ENCODE measurements at regions not wholly inside any gene's neighbourhood (a gene's known extent, or its start where the extent isn't known, plus 50 kb on each side); places are given as distances from the start of the nearest gene placed in this dataset.

DNA sequence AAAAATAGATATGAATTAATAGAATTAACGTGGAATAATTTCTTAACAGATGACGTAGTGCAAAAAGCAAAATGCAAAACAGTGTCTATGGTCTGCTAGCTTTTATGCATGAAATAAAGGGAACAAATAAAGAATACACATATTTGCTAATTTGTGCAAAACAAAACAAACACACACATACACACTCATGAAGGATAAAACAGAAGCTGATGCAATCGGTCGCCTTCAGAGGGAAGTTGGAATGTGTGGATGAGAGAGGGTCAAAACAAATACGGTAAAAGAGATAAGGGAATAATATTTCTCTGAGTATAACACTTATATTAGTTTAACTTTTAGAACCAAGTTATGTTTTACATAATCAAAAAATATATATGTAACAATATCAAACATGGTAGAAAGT is 1160.9 kb upstream of the PCDH9 start:
- DNase-seq, result no peak

DNA sequence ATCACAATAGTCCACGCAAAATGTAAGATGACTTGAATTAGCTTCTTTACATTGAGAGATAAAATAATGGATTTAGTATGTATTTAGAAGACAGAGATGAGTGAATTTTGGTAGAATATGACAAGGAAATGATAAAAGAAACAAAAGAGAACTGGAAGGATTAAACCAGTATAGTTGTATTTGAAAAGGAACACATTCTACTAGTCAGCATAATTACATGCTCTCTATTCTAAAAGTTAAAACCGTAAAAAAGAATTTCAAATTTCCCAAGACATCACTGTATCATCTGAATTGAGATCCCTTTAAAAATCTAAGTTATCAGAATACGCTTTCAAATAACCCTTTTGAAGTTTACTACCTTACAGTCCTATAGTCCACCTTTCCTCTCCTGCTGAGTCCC is 1156.7 kb upstream of the PCDH9 start:
- no peak for DNase-seq

DNA sequence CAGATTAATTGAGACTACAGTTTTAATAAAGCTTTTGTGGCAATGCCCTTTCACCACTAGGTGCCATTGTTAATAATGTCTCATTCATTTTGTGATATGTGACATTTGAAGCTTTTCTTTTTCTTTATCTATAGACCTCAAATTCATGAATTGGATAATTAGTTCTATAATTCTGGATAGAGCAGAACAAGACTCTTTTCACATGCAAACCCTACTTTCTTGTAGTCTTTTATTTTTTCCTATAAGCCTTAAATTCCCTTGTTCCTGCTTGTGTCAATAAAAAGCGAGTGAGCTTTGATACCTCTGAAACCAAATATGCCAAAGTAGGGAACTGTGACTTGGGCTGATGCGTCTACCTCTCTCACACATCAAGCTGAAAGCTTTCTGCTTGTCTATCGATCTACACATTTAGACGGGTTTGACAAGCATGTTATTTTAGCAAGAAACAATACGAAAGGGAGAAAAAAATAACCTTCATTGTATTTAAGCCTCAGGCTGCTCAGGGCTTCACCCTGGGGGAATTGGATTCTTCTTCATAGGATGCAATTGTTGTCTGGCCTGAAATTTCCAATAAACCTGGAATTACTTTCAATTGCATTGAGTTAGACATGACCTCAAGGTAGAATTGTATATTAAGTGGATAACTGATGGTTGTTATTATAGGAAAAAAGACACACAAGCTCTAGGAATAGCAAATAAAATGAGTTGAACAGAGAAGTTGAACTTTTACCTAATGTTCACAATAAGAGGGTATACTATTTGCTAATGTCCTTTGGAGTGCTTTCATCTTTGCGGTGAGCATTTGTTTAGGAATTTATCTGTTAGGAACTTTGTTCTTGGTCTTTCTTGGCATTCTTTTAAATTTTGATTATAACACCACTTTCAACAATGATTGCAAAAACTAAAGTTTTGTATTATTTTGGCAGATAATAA is 1150.2 kb upstream of the PCDH9 start:
- peak; percentile 37 for DNase-seq

DNA sequence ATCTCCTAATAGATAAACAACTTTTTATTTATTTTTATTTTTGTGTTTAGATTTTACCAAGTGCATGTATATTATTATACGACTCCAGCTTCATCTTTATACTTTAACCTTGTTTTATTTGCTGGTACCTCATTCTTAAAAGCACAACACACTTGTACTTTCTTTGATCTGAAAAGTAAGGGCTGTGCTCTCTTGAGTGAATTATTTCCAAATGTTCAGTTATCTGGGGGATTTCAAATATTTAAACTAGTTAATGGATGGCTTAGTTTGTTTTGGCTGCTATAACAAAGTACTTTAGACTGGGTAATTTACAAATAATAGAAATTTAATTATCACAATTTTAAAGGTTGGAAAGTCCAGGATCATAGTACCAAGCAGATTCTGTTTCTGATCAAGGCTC is 1148.2 kb upstream of the PCDH9 start:
- DNase-seq, result no peak

DNA sequence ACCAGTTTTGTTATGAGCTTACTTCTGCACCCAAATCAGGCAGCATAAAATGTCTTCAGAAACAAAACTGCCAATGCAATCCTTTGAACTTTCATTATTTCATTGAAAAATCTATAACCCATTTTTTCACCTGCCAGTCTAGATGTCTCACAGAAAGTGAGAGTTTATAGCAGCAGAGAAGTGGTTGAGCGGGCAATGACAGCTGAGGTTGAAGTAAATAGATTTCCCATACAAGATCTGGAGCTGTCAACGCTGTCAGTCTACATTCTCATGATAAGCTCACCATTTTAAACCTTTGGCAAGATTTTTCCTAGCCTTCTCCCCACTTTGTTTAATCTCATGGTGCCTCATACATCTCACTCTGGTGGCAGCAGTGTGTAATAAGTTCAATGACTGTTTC is 1144.9 kb upstream of the PCDH9 start:
- peak; percentile 18 for DNase-seq

DNA sequence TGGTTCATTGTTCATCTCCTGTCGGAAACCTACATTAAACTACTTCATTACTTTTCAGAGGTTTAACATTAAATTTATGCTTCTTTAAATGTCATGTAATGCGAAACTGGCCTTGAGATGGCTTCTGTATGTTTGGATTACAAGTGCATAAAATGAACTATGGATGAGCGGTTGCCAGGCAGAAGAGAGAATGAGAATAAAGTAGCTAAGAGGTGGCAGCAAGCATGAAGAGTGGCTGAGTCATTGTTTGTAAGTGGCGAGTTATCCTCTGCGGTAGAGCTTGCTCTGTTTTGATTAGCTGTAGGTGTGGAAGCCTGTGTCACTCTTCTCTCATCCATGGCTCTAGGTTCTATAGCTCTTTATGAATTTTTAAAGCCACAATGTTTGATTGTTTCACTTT is 1139.6 kb upstream of the PCDH9 start:
- DNase-seq, result no peak

DNA sequence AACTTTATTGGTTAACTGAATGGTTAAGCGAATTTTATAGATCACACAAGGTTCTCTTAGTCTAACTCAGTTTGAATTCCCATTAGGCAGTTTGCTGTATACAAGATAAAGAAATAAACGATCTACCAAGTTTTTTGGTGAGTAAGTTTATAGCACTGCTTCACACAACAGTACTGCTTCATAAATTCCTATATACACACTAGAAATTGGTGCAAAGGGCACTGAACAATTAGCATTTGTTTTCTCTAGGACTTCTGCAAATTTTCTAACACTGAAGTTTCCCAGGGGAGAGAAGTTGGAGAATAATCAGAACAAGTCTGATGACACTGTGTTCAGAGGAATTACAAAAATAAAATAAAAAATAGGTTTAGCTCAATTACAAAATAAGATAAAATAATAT is 1138.8 kb upstream of the PCDH9 start:
- no peak for DNase-seq

DNA sequence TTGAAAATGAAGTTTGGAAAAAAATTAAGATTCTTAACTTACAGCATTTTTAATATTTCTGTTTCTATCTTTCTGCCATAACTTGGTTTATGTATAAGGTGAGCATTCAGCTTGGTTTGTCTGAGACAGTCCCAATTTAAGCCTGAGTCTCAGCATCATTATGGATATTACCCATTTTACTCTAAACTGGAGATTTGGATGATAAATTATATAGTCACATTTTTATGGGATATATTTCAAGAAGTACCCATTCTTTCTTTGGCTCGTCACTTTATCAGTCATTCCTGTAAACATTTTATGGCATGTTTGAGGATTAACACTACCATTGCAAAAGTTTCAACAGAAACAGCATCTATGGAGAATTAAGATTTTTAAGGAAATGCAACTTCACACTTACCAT is 1129.0 kb upstream of the PCDH9 start:
- DNase-seq, result no peak

DNA sequence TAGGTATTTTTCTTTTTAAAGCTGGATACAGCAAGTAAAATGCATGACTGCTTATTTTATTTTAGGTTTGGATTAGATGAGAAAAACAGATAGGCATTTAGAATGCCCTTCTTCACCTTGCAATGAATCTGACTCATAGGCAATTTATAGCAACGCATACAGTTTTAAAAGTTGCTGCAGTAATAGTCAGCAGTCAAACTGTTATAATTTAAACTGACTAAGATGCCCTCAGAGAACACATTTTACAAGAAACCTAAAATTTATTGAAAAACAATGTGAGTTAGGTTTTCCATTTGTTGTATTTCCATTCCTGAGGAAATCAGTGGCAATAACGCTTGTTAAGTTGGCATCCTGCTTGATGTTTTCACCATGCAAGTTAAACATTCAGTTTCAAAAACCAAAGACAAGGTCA is 1128.2 kb upstream of the PCDH9 start:
- no peak for DNase-seq

DNA sequence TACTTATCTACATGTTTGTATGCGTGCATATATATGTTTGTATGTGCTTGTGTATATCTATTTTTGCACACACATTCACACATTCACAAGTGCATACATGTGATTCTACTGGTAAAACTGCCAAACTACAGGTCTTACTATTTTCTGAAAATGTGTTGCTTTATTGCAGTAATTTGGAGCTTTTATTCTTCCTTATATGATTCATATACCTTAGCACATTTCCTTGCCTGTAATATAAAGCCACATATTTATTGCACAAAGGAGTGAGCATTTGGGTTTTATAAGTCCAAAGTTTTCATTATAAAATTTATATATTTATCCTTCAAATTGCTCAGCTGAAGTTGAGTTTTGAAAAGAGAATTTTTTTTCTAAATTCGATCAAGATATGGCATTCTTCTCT is 1120.4 kb upstream of the PCDH9 start:
- no peak for DNase-seq

DNA sequence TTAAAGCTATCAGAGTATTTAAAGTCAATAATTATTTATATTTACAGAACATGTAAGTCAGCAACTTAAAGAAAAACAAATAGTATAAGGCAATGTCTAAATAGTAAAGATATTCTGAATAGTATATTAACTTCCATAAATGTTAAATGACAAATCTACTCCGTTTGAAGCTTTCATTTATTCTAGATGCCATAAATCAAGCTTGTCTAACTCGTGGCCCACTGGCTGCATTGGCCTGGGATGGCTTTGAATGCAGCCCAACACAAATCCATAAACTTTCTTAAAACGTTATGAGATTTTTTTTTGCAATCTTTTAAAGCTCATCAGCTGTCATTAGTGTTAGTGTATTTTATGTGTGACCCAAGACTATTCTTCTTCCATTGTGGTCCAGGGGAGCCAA is 1117.1 kb upstream of the PCDH9 start:
- DNase-seq, result no peak

DNA sequence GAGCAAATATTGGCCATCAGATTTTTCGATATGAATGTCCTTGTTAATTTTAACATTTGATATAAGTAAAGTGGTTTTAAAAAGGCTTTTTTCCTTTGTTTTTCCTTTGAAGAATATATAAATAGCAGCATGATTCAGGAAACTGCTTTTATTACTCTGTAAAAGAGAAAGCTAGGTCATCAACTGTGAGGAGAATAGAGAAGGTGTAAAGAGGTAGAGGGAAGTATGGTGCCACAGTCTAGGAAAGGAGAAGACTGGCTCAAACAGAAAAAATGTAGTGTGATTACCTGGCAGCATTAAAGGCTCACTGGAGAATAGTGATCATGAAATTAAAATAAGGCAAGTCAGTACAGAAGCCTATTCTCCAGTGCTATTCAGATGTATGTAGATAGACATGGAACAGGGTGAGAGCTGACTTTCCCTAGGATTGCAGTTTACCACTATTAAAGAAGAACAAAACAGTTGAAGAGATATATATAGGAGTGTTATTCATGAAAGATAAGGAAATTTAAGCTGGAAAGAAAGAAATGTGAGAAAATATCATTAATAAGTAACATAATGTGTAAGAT is 1115.9 kb upstream of the PCDH9 start:
- DNase-seq, result no peak

DNA sequence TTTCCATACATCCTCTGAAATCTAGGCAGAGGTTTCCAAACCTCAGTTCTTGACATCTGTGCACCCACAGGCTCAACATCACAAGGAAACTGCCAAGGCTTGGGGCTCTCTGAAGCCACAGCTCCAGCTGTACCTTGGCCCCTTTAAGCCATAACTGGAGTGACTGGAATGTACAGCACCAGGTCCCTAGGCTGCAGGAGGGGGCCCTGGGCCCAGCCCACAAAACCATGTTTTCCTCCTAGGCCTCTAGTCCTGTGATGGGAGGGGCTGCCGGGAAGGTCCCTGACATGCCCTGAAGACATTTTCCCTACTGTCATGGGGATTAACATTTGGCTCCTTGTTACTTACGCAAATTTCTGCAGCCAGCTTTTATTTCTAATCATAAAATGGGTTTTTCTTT is 1093.0 kb upstream of the PCDH9 start:
- no peak for DNase-seq

DNA sequence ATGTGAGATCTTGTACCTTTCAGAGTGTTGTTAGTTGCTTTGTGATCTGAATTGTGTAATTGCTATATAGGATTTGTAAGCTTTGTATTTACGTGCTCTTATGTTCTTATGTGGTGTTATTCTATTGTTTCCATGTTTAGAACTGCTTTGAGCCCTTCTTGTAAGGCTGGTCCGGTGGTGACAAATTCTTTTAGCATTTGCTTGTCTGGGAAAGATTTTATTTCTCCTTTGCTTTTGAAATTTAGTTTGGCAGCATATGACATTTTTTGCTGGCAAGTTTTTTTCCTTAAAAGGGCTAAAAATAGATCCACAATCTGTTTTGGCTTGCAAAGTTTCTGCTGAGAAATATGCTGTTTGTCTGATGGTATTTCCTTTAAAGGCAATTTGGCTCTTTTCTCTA is 1089.2 kb upstream of the PCDH9 start:
- no peak for DNase-seq

DNA sequence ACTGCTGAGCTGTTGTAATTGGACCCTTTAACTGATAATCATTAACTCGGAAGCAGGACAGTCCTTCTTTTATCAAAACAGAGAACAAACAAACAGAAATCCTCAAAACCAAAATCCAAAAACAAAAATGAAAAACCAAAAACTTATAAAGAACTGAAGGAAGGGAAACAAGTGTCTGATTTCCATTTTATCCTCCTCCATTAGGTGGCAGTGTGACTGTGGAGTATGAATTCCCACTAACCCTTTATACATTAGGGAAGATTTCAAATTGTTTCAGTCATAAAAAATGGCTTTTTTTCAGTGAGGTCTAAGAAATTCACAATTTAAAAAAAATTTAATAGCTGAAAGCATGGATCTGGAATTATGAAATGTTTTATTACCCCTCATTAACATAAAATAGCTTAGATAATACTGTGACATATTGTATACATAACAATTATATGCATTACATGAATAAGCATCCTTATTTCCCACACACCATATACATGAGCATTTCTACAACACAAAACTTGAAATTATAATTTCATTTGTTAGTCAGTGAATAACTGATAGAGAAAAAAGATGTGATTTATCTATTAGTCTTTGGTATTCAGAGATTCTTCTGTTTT is 1074.3 kb upstream of the PCDH9 start:
- DNase-seq, result peak; percentile 62

DNA sequence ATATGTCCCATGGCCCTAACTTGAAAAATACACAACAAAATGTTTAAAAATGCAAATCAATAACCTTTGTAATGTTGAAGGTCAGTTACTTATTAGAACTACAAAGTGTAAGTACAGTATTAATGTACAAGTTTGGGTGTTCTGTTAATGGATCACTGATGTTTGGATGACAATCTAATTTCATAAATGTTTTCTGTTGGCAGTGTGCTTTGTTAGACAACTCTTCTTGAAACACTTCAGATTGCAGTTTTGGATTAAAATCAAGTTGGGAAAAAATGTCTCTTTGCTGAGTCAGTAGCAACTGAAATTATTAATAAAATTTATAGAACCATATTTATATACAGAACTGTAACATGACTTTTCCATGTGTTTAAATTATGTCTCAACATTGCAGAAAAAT is 1063.5 kb upstream of the PCDH9 start:
- no peak for DNase-seq

DNA sequence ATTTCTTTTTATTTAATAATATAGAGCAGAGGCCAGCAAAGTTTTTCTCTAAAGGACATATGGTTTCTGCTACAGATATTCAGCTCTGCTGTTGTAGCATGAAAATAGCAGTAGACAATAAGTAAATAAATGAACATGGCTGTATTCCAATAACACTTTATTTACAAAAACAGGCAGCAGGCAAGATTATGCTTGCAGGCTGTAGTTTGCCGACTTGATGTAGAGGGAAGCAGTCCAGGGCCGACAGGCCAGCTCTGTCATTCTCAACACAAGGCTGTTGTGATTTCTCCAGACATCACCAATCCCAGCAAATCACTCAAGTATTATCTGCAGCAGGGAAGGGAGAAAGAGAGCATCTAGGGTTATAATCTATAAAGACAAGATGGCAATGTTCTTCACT is 1062.5 kb upstream of the PCDH9 start:
- no peak for DNase-seq

DNA sequence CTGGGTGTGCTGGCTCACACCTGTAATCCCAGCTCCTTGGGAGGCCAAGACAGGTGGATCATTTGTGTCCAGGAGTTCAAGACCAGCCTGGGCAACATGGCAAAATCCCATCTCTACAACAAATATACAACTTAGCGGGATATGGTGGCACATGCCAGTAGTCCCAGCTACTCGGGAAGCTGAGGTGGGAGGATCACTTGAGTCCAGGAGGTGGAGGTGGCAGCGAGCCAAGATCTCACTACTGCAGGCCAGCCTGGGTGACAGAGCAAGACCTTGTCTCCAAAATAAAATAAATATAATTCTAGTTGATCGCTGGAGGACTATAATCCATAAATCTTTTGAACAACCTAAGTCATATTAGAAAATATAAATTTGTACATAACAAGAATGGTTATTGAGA is 1061.5 kb upstream of the PCDH9 start:
- no peak for DNase-seq

DNA sequence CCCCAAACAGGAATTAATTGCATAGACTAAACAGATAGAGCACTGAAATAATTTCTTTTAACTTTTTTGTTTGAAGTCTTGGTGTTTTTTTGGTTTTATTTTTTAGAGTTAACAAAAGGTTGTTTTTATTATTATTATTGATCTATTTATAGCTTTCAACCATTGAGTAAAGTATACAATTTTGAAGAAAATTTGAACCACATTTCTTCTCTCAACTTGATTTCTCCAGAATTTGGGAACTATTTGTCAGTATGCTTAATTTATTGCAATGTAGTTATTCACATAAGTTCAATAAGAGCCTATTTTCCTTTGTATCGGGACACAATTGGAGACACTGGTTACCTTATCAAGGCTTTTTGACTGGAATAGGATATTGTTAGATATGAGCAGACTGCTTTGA is 1045.6 kb upstream of the PCDH9 start:
- DNase-seq, result no peak

DNA sequence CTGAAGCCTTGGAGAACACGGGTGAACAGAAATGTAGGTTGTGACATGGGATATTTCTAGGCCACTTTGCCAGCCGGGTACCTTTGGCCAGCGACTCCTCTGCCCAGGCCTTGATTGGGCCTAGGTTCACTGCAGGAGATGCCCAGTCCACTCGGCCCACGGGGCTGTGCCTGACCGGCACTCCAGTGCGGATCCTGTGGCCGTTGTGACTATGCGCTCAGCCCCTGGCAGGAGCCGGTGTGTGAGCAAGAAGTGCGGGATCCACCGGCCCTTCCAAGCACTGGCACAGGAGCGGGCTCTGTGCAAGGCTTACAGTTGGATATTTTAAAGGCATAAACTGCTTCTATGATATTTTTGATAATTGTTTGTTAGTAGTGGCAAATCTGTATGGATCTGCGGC is 1042.5 kb upstream of the PCDH9 start:
- DNase-seq, result no peak

DNA sequence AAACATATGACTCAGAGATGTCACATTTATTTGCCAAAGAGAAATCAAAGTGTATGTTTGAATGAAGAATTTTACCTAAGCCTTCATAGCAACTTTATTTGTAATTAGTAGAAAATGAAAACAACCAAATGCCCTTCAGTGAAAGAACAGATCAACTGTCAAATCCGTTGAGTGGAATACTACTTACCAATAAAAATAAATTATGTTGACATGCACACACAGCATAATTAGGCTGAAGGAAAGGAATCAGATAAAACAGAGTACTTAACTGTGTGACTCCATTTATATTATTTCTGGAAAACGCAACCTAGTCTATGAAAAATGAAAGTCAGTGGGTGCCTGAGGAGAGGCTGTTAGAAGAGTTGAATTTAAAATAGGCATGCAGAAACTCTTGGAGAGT is 1034.6 kb upstream of the PCDH9 start:
- no peak for DNase-seq

DNA sequence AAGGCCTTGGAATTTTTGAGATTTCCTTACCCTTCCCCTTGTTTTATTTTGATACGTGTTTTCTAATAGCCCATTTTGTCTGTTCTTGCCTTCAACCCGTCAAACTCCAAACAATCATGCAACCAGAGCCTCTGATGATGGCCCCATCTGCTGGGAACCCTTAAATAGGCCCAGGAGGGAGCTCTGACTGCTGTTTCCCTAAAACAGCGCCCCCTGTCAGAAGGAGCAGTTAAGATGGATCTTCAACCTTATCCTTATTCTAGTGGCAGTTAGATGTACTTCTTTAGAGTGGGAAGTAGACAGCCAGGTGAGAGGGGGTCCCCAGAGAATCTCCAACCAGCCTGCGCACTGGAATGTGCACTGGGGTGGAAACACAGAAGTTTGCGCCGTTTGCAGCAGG is 1031.0 kb upstream of the PCDH9 start:
- no peak for DNase-seq

DNA sequence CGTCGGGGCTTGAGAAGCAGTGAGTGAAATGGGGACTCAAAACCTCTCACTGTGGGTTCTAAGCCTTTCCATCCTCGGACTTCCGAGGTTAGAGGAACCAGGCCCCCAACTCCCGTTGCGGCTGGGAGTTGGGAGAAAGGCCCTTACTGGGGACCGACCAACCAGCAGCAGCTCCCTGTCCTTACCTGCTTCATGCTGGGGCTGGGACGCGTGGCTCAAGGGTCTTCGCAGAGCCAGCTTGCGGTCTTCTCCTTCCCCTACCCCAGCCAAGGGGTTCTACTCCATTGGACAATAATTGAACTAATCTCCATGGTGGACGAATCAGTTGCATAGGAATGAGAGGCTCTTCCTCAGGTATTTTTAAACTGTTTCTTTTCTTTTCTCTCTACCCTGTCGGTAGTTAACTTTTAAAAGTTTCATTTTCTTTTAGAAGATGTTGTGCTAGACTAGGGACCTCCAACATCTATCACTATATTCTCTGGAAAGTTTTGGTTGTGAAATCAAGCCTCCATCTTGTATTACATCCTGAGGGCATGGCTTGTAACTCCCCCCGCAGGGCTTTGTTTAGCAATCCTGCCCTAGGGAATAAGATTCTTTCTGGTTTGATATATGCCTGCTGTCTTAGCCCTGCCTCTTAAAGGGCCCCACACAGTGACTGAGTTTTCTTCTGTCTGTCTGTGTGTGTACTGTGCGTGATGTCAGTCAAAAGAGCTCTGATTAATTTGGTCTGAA is 1027.1 kb upstream of the PCDH9 start:
- DNase-seq, result no peak

DNA sequence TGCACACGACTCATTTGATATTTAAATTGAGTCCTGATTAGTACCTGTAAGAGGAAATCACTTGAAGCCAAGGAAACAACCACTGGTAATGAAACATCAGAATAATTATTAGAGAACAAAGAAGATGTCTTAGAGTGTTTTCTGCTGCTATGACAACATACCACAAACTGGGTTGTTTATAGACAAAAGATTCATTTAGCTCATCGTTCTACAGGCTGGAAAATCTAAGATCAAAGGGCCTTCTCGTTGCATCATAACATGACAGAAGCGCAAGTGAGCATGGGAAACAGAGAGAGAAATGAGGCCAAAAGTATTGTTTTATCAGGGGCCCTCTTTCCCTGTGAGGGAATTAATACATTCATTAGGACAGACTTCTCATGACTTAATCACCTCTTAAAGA is 1024.0 kb upstream of the PCDH9 start:
- peak; percentile 25 for DNase-seq

Data from eye (tissue), 1 donor.